Epithelial cell of esophagus (primary cell): ENCODE measurements at regions not wholly inside any gene's neighbourhood (a gene's known extent, or its start where the extent isn't known, plus 50 kb on each side); places are given as distances from the start of the nearest gene placed in this dataset.

Experiments
- DNase-seq: peaks from one replicate; pipeline ENCODE4 v3.0.0; 2010; ENCODE audit warnings: low read depth
- H3K4me3 ChIP-seq: 2 replicates; pipeline ENCODE4 v1.5.1; 2011; ENCODE audit warnings: mild to moderate bottlenecking, low read length, control low read depth
- TF ChIP-seq, protein P1 (sequence below): IDR thresholded peaks from 2 replicates; pipeline ENCODE4 v1.5.1; 2011; ENCODE audit warnings: low read depth, mild to moderate bottlenecking, low read length, control low read depth, inconsistent platforms; ENCODE audit not compliant: insufficient read depth; ENCODE audit errors: missing control alignments

DNA sequence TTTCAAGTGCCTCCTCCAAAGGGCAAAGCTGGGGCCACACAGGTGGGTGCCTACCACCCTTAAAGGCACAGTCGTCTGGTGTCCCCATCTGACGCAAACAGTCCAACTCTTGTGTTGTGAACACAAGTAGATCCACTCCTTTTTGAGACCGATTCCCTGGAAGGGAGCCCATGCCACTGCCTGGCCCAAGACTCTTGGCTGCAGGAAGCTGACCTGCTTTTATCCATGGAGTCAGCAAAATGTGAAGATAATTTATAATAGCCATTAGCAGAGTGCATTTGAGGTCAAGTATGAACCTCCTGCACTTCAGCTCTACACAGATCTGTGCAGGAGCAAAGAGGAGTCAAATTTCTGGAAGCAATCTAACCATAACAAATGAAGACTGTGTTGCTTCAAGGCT is 68.5 kb downstream of the ADM start:
- no peak overlapping the region for H3K4me3 ChIP-seq
- TF ChIP-seq, protein P1, sequence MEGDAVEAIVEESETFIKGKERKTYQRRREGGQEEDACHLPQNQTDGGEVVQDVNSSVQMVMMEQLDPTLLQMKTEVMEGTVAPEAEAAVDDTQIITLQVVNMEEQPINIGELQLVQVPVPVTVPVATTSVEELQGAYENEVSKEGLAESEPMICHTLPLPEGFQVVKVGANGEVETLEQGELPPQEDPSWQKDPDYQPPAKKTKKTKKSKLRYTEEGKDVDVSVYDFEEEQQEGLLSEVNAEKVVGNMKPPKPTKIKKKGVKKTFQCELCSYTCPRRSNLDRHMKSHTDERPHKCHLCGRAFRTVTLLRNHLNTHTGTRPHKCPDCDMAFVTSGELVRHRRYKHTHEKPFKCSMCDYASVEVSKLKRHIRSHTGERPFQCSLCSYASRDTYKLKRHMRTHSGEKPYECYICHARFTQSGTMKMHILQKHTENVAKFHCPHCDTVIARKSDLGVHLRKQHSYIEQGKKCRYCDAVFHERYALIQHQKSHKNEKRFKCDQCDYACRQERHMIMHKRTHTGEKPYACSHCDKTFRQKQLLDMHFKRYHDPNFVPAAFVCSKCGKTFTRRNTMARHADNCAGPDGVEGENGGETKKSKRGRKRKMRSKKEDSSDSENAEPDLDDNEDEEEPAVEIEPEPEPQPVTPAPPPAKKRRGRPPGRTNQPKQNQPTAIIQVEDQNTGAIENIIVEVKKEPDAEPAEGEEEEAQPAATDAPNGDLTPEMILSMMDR = no peak
- no peak for DNase-seq

DNA sequence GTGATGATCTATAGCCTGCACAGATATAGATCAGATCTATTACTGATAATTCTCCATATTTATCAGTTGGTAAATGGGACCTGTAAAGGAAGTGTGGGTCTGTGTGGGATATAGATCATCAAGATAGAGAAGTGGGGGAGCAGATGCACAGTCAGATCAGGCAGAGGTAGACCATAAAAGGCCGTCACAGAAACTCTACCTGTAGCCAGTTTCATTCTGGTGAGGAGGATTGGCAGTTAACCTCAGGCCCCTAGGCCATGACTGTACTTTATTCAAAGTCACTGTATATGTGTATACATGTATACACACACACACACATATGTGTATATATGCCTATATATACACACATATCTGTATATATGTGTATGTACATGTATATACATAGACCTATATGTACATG is 69.1 kb downstream of the ADM start:
- DNase-seq = no peak
- TF ChIP-seq, protein P1 = no peak

DNA sequence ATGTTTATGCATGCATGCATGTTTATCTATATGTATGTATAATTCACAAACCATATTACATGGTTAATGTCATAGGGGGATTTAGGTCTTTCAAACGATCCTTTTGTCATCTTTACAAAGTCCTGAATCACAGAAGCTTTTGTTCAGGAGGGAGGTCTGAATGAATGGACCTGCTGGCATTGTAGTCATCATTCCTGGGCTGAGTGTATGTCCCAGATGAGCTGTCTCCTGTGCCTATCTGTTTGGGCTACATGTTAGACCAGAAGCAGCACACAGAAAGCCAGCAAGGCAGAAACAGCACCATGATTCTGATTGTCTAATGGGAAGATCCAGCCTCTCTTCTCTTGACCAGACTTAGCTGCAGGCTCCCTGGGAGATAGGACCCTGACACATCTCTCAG is 69.5 kb downstream of the ADM start:
- DNase-seq = no peak
- TF ChIP-seq, protein P1 = no peak

More for the DNA sequence above, 69.1 kb downstream of the ADM start:
- no peak overlapping the region for H3K4me3 ChIP-seq

DNA sequence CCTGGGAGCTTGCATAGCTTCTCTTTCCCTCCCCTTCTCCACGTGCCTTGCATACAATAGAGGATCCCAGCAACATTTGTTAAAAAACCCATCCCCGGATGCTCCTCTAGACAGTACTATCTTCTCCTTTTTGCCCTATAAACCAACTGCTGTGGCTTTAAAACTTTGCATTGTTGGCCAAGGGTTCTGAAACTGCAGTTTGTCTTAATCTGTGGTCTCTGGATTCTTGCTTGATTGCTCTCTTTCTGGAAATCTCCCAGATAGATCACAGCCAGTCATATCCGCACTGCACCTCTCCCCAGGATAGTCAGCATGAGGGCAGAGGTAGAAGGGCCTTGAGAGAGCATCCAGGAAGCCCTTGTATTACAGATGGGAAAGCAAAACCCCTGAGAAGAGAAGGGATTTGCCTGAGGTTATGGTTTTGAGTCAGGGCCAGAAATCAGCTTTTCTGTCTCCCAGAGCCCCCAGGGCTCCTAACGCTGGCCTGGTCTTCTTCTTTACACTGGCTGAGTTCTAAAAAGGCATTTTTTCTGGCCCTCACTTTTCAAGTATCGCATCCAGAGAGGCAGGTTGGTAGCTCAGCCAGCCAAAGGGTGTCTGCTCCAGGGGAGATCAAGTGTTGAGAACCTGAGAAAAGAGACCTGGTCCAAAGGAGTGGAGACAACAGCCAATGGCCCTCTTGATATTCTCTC is 70.6 kb downstream of the ADM start:
- TF ChIP-seq, protein P1 = no peak
- no peak for DNase-seq
- H3K4me3 ChIP-seq = no peak overlapping the region

More for the DNA sequence above, 69.5 kb downstream of the ADM start:
- no peak overlapping the region for H3K4me3 ChIP-seq

DNA sequence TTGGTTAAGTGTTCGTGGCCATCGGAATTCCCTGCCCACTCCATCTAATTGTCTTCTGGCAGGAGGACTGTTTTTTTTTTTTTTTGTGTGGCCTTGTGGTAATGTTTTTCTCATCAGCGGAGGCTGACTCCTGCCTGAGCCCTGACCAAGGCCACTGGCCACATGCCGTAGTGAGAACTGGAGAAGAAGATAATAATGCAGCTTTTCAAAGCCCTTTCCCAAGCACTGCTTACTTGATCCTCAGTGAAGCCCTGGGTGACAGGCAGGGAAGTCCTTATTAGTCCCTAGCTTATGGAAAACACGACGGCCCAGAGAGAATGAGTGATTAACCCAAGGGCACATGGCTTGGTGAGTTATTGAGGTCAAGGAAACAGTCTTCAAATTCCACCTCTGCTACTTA is 71.2 kb downstream of the ADM start:
- DNase-seq = no peak
- TF ChIP-seq, protein P1 = no peak
- H3K4me3 ChIP-seq = no peak overlapping the region

DNA sequence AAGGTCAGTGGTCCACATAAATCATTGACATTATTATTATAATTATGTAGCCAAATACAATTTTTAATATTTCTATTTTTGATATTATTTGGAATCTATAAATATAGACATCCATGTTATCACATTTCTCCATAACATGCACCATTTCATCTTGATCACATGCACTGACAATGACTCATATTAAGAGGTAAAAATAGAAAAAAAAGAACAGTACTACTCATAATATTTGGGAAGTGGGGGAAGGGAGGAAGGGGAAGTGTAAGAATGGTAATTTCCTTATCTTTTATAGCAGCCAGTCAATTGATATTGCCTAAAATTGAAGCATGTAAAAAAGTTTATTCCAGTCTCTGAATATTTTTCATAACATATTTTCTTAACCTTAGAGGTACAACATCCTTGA is 72.3 kb downstream of the ADM start:
- no peak for DNase-seq
- TF ChIP-seq, protein P1 = no peak
- H3K4me3 ChIP-seq = no peak overlapping the region

DNA sequence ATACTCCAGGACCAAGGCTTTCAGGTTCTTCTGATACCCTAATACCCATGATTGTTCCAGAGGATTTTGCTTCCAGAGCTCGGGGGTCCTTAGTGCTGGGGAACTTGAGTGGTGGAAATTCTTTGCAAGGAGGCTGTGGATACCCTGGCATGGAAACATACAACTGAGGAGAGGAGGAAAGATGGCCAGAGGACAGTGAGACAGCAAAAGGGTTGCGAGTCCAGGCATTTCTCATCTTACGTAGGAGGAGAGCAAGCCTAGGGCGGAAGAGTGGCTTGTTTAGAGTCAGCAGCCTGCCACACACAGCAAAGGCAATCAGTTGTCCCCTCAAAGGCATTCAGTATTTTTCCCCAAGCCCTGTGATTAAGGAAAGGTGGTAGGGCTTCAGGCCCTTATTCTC is 73.5 kb downstream of the ADM start:
- no peak overlapping the region for H3K4me3 ChIP-seq
- TF ChIP-seq, protein P1 = no peak
- DNase-seq = no peak
